IMR-90 (cell line): ENCODE measurements at regions not wholly inside any gene's neighbourhood (a gene's known extent, or its start where the extent isn't known, plus 50 kb on each side); places are given as distances from the start of the nearest gene placed in this dataset.

ENCODE experiments used
- ATAC-seq: fragments of 200-7000 bp; cut with Tn5 transposase; 2 replicates; pipeline ENCODE4 v1.9.1; 2020; ENCODE audit warnings: low read depth, mild to moderate bottlenecking, moderate library complexity
- BruUV-seq: library from RNA; stranded (reverse); fragments of 400-500 nt; replicated peaks from 2 replicates; lab custom pipeline; 2021; lab: Mats Ljungman, UMichigan
- CTCF ChIA-PET: fragments of 300-600 bp; formaldehyde crosslinking; extraction: SDS; loops from one replicate; lab custom pipeline; 2021; ENCODE audit warnings: antibody characterized with exemption; lab: Yijun Ruan, JAX
- POLR2A ChIA-PET: fragments of 300-600 bp; sonication (Branson Sonifier 250); formaldehyde crosslinking; loops from one replicate; lab custom pipeline; 2022; ENCODE audit warnings: antibody characterized with exemption; ENCODE audit not compliant: unreplicated experiment; lab: Charles Lee
- DNase-seq: peaks from one replicate; pipeline ENCODE4 v3.0.0; 2013
- H2AFZ ChIP-seq: replicated peaks from 2 replicates; pipeline ENCODE3; 2013; ENCODE audit warnings: low read length, mild to moderate bottlenecking; ENCODE audit not compliant: poor library complexity
- H2AK5ac ChIP-seq: 2 replicates; pipeline ENCODE4 v1.6.1; 2013; ENCODE audit warnings: low read depth, low read length, inconsistent platforms
- H2AK9ac ChIP-seq: replicated peaks from 2 replicates; pipeline ENCODE3; 2013; ENCODE audit warnings: mild to moderate bottlenecking, low read depth, low read length, moderate library complexity; ENCODE audit not compliant: poor library complexity
- H2BK120ac ChIP-seq: 2 replicates; pipeline ENCODE4 v1.6.1; 2013; ENCODE audit warnings: low read depth, low read length, inconsistent platforms
- H2BK15ac ChIP-seq: 3 replicates; pipeline ENCODE4 v1.6.1; 2013; ENCODE audit warnings: low read depth, low read length, inconsistent platforms
- H2BK20ac ChIP-seq: 2 replicates; pipeline ENCODE4 v1.6.1; 2013; ENCODE audit warnings: low read depth, mild to moderate bottlenecking, inconsistent platforms, low read length, moderate library complexity
- H2BK5ac ChIP-seq: 2 replicates; pipeline ENCODE4 v1.6.1; 2013; ENCODE audit warnings: mild to moderate bottlenecking, low read depth, low read length, inconsistent platforms; ENCODE audit not compliant: poor library complexity, severe bottlenecking
- H3K14ac ChIP-seq: replicated peaks from 2 replicates; pipeline ENCODE4 v1.6.1; 2013; ENCODE audit warnings: low read depth, low read length, inconsistent platforms
- H3K18ac ChIP-seq: 2 replicates; pipeline ENCODE4 v1.6.1; 2013; ENCODE audit warnings: low read depth, low read length, control low read depth
- H3K23ac ChIP-seq: 2 replicates; pipeline ENCODE4 v1.6.1; 2013; ENCODE audit warnings: low read depth, low read length, inconsistent platforms
- H3K27ac ChIP-seq: 2 replicates; pipeline ENCODE4 v1.5.1; 2013; ENCODE audit warnings: mild to moderate bottlenecking, control low read depth, low read length; ENCODE audit not compliant: insufficient read depth
- H3K27me3 ChIP-seq: 2 replicates; pipeline ENCODE4 v1.6.1; 2013; ENCODE audit warnings: low read length; ENCODE audit not compliant: control insufficient read depth, insufficient read depth
- H3K36me3 ChIP-seq: 2 replicates; pipeline ENCODE4 v1.6.1; 2013; ENCODE audit warnings: low read length, mixed read lengths; ENCODE audit not compliant: control insufficient read depth, insufficient read depth
- H3K4ac ChIP-seq: 2 replicates; pipeline ENCODE4 v1.6.1; 2013; ENCODE audit warnings: low read depth, low read length, inconsistent platforms
- H3K4me1 ChIP-seq: 2 replicates; pipeline ENCODE4 v1.6.1; 2013; ENCODE audit warnings: low read length, mixed read lengths; ENCODE audit not compliant: control insufficient read depth, insufficient read depth
- H3K4me2 ChIP-seq: 2 replicates; pipeline ENCODE4 v1.6.1; 2013; ENCODE audit warnings: low read depth, mild to moderate bottlenecking, control low read depth, low read length, moderate library complexity
- H3K4me3 ChIP-seq: 2 replicates; pipeline ENCODE4 v1.5.1; 2013; ENCODE audit warnings: low read depth, mild to moderate bottlenecking, control low read depth, low read length, moderate library complexity; ENCODE audit not compliant: insufficient read depth
- H3K56ac ChIP-seq: 2 replicates; pipeline ENCODE4 v1.6.1; 2013; ENCODE audit warnings: low read length, inconsistent platforms; ENCODE audit not compliant: insufficient read depth; ENCODE audit errors: extremely low read depth
- H3K79me1 ChIP-seq, 2 experiments: 2 replicates each; pipeline ENCODE4 v1.6.1; 2013; ENCODE audit warnings: low read length in 2 of 2, inconsistent platforms in 1 of 2, low read depth in 1 of 2
- H3K9ac ChIP-seq: 2 replicates; pipeline ENCODE4 v1.6.1; 2013; ENCODE audit warnings: low read depth, low read length, control low read depth
- H3K9me1 ChIP-seq: 2 replicates; pipeline ENCODE4 v1.6.1; 2013; ENCODE audit warnings: low read length, inconsistent platforms; ENCODE audit not compliant: insufficient read depth
- H3K9me3 ChIP-seq: 2 replicates; pipeline ENCODE4 v1.6.1; 2013; ENCODE audit warnings: low read length; ENCODE audit not compliant: control insufficient read depth, insufficient read depth
- H4K20me1 ChIP-seq: 2 replicates; pipeline ENCODE4 v1.6.1; 2013; ENCODE audit warnings: low read length, inconsistent platforms; ENCODE audit not compliant: insufficient read depth
- H4K5ac ChIP-seq: 2 replicates; pipeline ENCODE4 v1.6.1; 2013; ENCODE audit warnings: mild to moderate bottlenecking, low read depth, low read length, control low read depth
- H4K8ac ChIP-seq, 2 experiments: 2 replicates each; pipeline ENCODE4 v1.6.1; 2013; ENCODE audit warnings: low read depth in 2 of 2, low read length in 2 of 2, control low read depth in 1 of 2, inconsistent platforms in 1 of 2
- H4K91ac ChIP-seq: 2 replicates; pipeline ENCODE4 v1.6.1; 2013; ENCODE audit warnings: low read depth, low read length, inconsistent platforms; ENCODE audit not compliant: insufficient read depth
- BHLHE40 ChIP-seq: fragments of 150-350 bp; IDR thresholded peaks from 2 replicates; pipeline ENCODE4 v1.6.1; 2016; ENCODE audit warnings: mild to moderate bottlenecking, low read depth, low read length
- CEBPB ChIP-seq: IDR thresholded peaks from 2 replicates; pipeline ENCODE4 v1.6.1; 2012; ENCODE audit warnings: low read depth, low read length, improper control_type of control experiment
- CHD1 ChIP-seq: IDR thresholded peaks from 2 replicates; pipeline ENCODE4 v1.6.1; 2012; ENCODE audit warnings: low read depth, low read length, improper control_type of control experiment
- FOS ChIP-seq: fragments of 150-350 bp; IDR thresholded peaks from 2 replicates; pipeline ENCODE4 v1.6.1; 2016; ENCODE audit warnings: low read depth, low read length
- MAFK ChIP-seq: IDR thresholded peaks from 2 replicates; pipeline ENCODE4 v1.6.1; 2012; ENCODE audit warnings: low read depth, low read length, improper control_type of control experiment
- MAZ ChIP-seq: IDR thresholded peaks from 2 replicates; pipeline ENCODE4 v1.6.1; 2012; ENCODE audit warnings: low read depth, mild to moderate bottlenecking, low read length, improper control_type of control experiment, moderate library complexity, borderline replicate concordance
- MXI1 ChIP-seq: IDR thresholded peaks from 2 replicates; pipeline ENCODE4 v1.6.1; 2012; ENCODE audit warnings: low read depth, mild to moderate bottlenecking, low read length, moderate library complexity, borderline replicate concordance
- NFE2L2 ChIP-seq: fragments of 150-350 bp; IDR thresholded peaks from 2 replicates; pipeline ENCODE4 v1.6.1; 2016; ENCODE audit warnings: low read depth, mild to moderate bottlenecking, low read length
- POLR2A ChIP-seq: IDR thresholded peaks from 2 replicates; pipeline ENCODE4 v1.6.1; 2012; ENCODE audit warnings: mild to moderate bottlenecking, low read depth, low read length
- RAD21 ChIP-seq: IDR thresholded peaks from 2 replicates; pipeline ENCODE4 v1.6.1; 2012; ENCODE audit warnings: low read length, improper control_type of control experiment
- RCOR1 ChIP-seq: IDR thresholded peaks from 2 replicates; pipeline ENCODE4 v1.6.1; 2012; ENCODE audit warnings: mild to moderate bottlenecking, low read length, improper control_type of control experiment; ENCODE audit not compliant: insufficient replicate concordance
- RFX5 ChIP-seq: IDR thresholded peaks from 2 replicates; pipeline ENCODE4 v1.8.0; 2012; ENCODE audit warnings: low read depth, mild to moderate bottlenecking, low read length, moderate library complexity
- SMC3 ChIP-seq: fragments of 150-350 bp; IDR thresholded peaks from 2 replicates; pipeline ENCODE4 v1.6.1; 2016; ENCODE audit warnings: low read depth, mild to moderate bottlenecking, antibody characterized with exemption, low read length, moderate library complexity
- WGBS, 2 experiments: methylation state at CpG; one replicate each; pipeline versions ENCODE4 v1.1.5 to v1.1.7; 2013; ENCODE audit warnings: missing lambda C conversion rate in 2 of 2; ENCODE audit not compliant: insufficient read length in 1 of 2; ENCODE audit errors: extremely low coverage in 2 of 2; 5-methylcytosine and 5-hydroxymethylcytosine counted together
- dilution Hi-C: fragments of 300-500 bp; cut with HindIII; formaldehyde crosslinking; loops from one replicate; pipeline ENCODE4 v1.14.3; 2018; ENCODE audit warnings: low sequenced_read_pairs; ENCODE audit not compliant: unreplicated experiment
- in situ Hi-C: fragments of 300-500 bp; cut with MboI; formaldehyde crosslinking; loops from 3 replicates; pipeline ENCODE4 v1.14.3; 2019; ENCODE audit warnings: low sequenced_read_pairs, inconsistent platforms, mixed read lengths
- intact Hi-C: fragments of 100-400 bp; cut with micrococcal nuclease; formaldehyde crosslinking; loops from 2 replicates; pipeline ENCODE4 v1.10.0; 2022
- TF ChIP-seq, protein P1 (sequence below): fragments of 150-350 bp; IDR thresholded peaks from 2 replicates; pipeline ENCODE4 v1.6.1; 2017; ENCODE audit warnings: mild to moderate bottlenecking, antibody characterized with exemption, low read length, low read depth
- TF ChIP-seq, protein P2 (sequence below): conservative IDR thresholded peaks from 2 replicates; pipeline ENCODE4 v1.5.1; 2012; ENCODE audit warnings: mild to moderate bottlenecking, low read depth, low read length, improper control_type of control experiment
- TF ChIP-seq, protein P3 (sequence below): fragments of 150-350 bp; IDR thresholded peaks from 2 replicates; pipeline ENCODE4 v1.6.1; 2016; ENCODE audit warnings: low read depth, mild to moderate bottlenecking, low read length, moderate library complexity, borderline replicate concordance

DNA sequence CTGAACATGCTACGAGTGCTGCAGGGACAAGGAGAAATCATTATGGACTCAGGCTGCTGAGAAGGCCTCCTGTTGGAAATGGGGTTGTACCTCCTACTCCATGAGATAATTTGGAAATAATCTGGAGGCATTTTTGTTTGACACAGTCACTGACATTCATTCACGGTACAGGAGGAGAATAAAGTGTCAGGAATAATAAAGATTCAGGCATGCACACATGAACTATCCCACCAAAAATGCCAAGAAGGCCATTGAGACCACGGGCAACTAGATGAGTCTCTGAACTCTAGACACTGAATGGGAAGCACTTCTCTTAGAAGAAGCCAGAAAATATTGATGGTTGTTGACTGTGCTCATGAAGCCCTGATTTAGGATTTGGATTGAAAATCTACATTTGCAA, 220.9 kb upstream of the HABP2 start:
- dilution Hi-C loops: no loop called here
- Histone ChIP-seq H2AK9ac (no peak overlapping the region), H2BK120ac (no peak overlapping the region), H4K8ac (no peak overlapping the region), H4K91ac (no peak overlapping the region), H3K18ac (no peak overlapping the region), H3K56ac (no peak overlapping the region), H2BK20ac (no peak overlapping the region), H3K4ac (no peak overlapping the region), H3K27me3 (peaks cover 7% of the 10 kb centered on the region), H3K9me1 (no peaks in the 10 kb centered on the region), H3K27ac (no peak overlapping the region), H3K36me3 (no peaks in the 10 kb centered on the region), H3K4me3 (no peak overlapping the region), H4K20me1 (no peaks in the 10 kb centered on the region), H3K4me2 (no peak overlapping the region), H2BK5ac (no peak overlapping the region), H3K9me3 (no peaks in the 10 kb centered on the region), H3K79me1 (no peaks in the 10 kb centered on the region), H3K9ac (no peak overlapping the region), H2AK5ac (no peak overlapping the region), H3K14ac (no peak overlapping the region), H4K5ac (no peak overlapping the region), H2AFZ (no peak overlapping the region), H3K4me1 (peaks cover 5% of the 10 kb centered on the region; the same call in 1 of the 2 replicates), H3K23ac (no peak overlapping the region), H2BK15ac (no peak overlapping the region)
- ATAC-seq: no peak
- WGBS, 2 experiments: no CpG with 5 or more reads among the region's 3 CpGs
- no peak for DNase-seq
- in situ Hi-C loops: no loop called here
- TF ChIP-seq NFE2L2: no peak
- TF ChIP-seq, protein P1, sequence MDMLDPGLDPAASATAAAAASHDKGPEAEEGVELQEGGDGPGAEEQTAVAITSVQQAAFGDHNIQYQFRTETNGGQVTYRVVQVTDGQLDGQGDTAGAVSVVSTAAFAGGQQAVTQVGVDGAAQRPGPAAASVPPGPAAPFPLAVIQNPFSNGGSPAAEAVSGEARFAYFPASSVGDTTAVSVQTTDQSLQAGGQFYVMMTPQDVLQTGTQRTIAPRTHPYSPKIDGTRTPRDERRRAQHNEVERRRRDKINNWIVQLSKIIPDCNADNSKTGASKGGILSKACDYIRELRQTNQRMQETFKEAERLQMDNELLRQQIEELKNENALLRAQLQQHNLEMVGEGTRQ: no peak
- TF ChIP-seq CEBPB: no peak
- no peak for TF ChIP-seq MAFK
- no peak for TF ChIP-seq POLR2A
- no peak for TF ChIP-seq RCOR1
- no peak for TF ChIP-seq CHD1
- TF ChIP-seq MXI1: no peak
- TF ChIP-seq RAD21: no peak
- TF ChIP-seq SMC3: no peak
- no peak for TF ChIP-seq RFX5
- TF ChIP-seq FOS: no peak
- TF ChIP-seq, protein P2, sequence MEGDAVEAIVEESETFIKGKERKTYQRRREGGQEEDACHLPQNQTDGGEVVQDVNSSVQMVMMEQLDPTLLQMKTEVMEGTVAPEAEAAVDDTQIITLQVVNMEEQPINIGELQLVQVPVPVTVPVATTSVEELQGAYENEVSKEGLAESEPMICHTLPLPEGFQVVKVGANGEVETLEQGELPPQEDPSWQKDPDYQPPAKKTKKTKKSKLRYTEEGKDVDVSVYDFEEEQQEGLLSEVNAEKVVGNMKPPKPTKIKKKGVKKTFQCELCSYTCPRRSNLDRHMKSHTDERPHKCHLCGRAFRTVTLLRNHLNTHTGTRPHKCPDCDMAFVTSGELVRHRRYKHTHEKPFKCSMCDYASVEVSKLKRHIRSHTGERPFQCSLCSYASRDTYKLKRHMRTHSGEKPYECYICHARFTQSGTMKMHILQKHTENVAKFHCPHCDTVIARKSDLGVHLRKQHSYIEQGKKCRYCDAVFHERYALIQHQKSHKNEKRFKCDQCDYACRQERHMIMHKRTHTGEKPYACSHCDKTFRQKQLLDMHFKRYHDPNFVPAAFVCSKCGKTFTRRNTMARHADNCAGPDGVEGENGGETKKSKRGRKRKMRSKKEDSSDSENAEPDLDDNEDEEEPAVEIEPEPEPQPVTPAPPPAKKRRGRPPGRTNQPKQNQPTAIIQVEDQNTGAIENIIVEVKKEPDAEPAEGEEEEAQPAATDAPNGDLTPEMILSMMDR: no peak
- TF ChIP-seq BHLHE40: no peak
- no peak for TF ChIP-seq MAZ
- TF ChIP-seq, protein P3, sequence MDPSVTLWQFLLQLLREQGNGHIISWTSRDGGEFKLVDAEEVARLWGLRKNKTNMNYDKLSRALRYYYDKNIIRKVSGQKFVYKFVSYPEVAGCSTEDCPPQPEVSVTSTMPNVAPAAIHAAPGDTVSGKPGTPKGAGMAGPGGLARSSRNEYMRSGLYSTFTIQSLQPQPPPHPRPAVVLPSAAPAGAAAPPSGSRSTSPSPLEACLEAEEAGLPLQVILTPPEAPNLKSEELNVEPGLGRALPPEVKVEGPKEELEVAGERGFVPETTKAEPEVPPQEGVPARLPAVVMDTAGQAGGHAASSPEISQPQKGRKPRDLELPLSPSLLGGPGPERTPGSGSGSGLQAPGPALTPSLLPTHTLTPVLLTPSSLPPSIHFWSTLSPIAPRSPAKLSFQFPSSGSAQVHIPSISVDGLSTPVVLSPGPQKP: no peak
- ChIA-PET POLR2A (no interaction called here), CTCF (no interaction called here)
- no TSS peak for BruUV-seq
- intact Hi-C loops: no loop called here
